ENCODE measurements at regions not wholly inside any gene's neighbourhood (a gene's known extent, or its start where the extent isn't known, plus 50 kb on each side); places are given as distances from the start of the nearest gene placed in this dataset.

GRCh38 chrX:5080791-5081190 is 1147.9 kb downstream of the NLGN4X start:
- TF ChIP-seq CTCF (IDR thresholded peaks at IDR 0.05; ENCODE audit: low read depth, low read length) (no peak), EZH2phosphoT487 (IDR thresholded peaks at IDR 0.05; ENCODE audit: low read depth) (no peak)

Data from OCI-LY3 (cell line).